H1 (cell line): ENCODE measurements at regions not wholly inside any gene's neighbourhood (a gene's known extent, or its start where the extent isn't known, plus 50 kb on each side); places are given as distances from the start of the nearest gene placed in this dataset.

Experiments used
- CBX8 ChIP-seq: fragments of 300-800, 300-1000 bp; sonication (generic); IDR thresholded peaks from 2 replicates; pipeline ENCODE4 v1.7.1; 2016; ENCODE audit warnings: low read depth, low read length, borderline replicate concordance
- EP300 ChIP-seq, 2 experiments: IDR thresholded peaks; 1 replicate in 1 of 2; 2 replicates in 1 of 2; pipeline ENCODE4 v1.6.1; 2011 to 2012; ENCODE audit warnings: low read depth in 2 of 2, low read length in 2 of 2, mild to moderate bottlenecking in 2 of 2, borderline replicate concordance in 1 of 2, inconsistent platforms in 1 of 2, moderate library complexity in 1 of 2
- EZH2 ChIP-seq: fragments of 200-600 bp; sonication (generic); IDR thresholded peaks from 2 replicates; pipeline ENCODE4 v1.7.1; 2012; ENCODE audit warnings: low read depth, mild to moderate bottlenecking, moderate library complexity, low read length, inconsistent platforms; ENCODE audit not compliant: severe bottlenecking
- HDAC6 ChIP-seq: IDR thresholded peaks from one replicate; pipeline ENCODE4 v1.7.1; 2012; ENCODE audit warnings: low read depth, mild to moderate bottlenecking, inconsistent platforms, low read length, moderate library complexity
- RFX5 ChIP-seq: IDR thresholded peaks from 2 replicates; pipeline ENCODE4 v1.6.1; 2011; ENCODE audit warnings: low read depth, low read length, improper control_type of control experiment, borderline replicate concordance
- SUZ12 ChIP-seq: fragments of 200-600 bp; sonication (generic); IDR thresholded peaks from 2 replicates; pipeline ENCODE4 v1.6.1; 2012; ENCODE audit warnings: mild to moderate bottlenecking, inconsistent platforms, low read length, moderate library complexity, mixed read lengths
- TEAD4 ChIP-seq: IDR thresholded peaks from 2 replicates; pipeline ENCODE4 v1.6.1; 2012; ENCODE audit warnings: low read depth, low read length, inconsistent platforms, mixed read lengths
- YY1 ChIP-seq: IDR thresholded peaks from 2 replicates; pipeline ENCODE4 v1.6.1; 2011; ENCODE audit warnings: low read depth, mild to moderate bottlenecking, low read length
- TF ChIP-seq, protein P1 (sequence below), 3 experiments: IDR thresholded peaks; 1 replicate in 2 of 3; 2 replicates in 1 of 3; pipeline versions ENCODE4 v1.5.1 to v1.6.1; 2011; ENCODE audit warnings: low read length in 3 of 3, mild to moderate bottlenecking in 3 of 3, inconsistent platforms in 2 of 3, low read depth in 1 of 3, moderate library complexity in 1 of 3; ENCODE audit not compliant: insufficient read depth in 1 of 3; ENCODE audit errors: control extremely low read depth in 1 of 3
- TF ChIP-seq, protein P2 (sequence below): fragments of 300-600 bp; sonication (generic); IDR thresholded peaks from 2 replicates; pipeline ENCODE4 v1.7.1; 2012; ENCODE audit warnings: low read length, moderate library complexity, mild to moderate bottlenecking, inconsistent platforms; ENCODE audit not compliant: insufficient replicate concordance
- TF ChIP-seq, protein P3 (sequence below): IDR thresholded peaks from 2 replicates; pipeline ENCODE4 v1.6.1; 2012; ENCODE audit warnings: low read length, inconsistent platforms

DNA sequence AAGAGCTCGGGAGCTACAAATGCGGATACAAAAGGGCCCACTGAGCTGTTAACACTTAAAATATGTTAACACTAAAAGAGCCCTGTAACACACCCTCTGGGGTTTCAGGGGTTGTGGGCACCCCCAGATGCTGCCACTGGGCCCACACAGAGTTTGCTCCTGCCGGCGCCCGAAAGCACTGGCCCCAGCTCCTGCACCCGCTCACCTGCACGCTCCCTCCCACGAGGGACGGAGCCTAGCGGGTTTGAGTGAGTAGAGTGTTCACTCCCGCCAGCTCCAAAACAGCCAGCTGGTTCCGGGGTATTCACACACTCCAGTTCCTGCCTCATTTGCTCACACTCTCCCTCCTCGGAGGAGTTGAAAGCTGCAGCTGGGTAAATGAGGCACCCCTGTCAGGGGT lies 357.7 kb downstream of the ETNK1 start:
- TF ChIP-seq, protein P1, sequence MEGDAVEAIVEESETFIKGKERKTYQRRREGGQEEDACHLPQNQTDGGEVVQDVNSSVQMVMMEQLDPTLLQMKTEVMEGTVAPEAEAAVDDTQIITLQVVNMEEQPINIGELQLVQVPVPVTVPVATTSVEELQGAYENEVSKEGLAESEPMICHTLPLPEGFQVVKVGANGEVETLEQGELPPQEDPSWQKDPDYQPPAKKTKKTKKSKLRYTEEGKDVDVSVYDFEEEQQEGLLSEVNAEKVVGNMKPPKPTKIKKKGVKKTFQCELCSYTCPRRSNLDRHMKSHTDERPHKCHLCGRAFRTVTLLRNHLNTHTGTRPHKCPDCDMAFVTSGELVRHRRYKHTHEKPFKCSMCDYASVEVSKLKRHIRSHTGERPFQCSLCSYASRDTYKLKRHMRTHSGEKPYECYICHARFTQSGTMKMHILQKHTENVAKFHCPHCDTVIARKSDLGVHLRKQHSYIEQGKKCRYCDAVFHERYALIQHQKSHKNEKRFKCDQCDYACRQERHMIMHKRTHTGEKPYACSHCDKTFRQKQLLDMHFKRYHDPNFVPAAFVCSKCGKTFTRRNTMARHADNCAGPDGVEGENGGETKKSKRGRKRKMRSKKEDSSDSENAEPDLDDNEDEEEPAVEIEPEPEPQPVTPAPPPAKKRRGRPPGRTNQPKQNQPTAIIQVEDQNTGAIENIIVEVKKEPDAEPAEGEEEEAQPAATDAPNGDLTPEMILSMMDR (IDR thresholded peaks at IDR 0.05; ENCODE audit: control extremely low read depth in 1 of 3, insufficient read depth in 1 of 3, low read depth in 1 of 3, low read length in 3 of 3): no peak
- TF ChIP-seq SUZ12 (no peak), EZH2 (no peak), EP300 (IDR thresholded peaks at IDR 0.05; ENCODE audit: borderline replicate concordance in 1 of 2, low read depth in 2 of 2, low read length in 2 of 2) (no peak), RFX5 (no peak), TEAD4 (no peak), CBX8 (no peak), YY1 (no peak), HDAC6 (no peak)
- TF ChIP-seq, protein P2, sequence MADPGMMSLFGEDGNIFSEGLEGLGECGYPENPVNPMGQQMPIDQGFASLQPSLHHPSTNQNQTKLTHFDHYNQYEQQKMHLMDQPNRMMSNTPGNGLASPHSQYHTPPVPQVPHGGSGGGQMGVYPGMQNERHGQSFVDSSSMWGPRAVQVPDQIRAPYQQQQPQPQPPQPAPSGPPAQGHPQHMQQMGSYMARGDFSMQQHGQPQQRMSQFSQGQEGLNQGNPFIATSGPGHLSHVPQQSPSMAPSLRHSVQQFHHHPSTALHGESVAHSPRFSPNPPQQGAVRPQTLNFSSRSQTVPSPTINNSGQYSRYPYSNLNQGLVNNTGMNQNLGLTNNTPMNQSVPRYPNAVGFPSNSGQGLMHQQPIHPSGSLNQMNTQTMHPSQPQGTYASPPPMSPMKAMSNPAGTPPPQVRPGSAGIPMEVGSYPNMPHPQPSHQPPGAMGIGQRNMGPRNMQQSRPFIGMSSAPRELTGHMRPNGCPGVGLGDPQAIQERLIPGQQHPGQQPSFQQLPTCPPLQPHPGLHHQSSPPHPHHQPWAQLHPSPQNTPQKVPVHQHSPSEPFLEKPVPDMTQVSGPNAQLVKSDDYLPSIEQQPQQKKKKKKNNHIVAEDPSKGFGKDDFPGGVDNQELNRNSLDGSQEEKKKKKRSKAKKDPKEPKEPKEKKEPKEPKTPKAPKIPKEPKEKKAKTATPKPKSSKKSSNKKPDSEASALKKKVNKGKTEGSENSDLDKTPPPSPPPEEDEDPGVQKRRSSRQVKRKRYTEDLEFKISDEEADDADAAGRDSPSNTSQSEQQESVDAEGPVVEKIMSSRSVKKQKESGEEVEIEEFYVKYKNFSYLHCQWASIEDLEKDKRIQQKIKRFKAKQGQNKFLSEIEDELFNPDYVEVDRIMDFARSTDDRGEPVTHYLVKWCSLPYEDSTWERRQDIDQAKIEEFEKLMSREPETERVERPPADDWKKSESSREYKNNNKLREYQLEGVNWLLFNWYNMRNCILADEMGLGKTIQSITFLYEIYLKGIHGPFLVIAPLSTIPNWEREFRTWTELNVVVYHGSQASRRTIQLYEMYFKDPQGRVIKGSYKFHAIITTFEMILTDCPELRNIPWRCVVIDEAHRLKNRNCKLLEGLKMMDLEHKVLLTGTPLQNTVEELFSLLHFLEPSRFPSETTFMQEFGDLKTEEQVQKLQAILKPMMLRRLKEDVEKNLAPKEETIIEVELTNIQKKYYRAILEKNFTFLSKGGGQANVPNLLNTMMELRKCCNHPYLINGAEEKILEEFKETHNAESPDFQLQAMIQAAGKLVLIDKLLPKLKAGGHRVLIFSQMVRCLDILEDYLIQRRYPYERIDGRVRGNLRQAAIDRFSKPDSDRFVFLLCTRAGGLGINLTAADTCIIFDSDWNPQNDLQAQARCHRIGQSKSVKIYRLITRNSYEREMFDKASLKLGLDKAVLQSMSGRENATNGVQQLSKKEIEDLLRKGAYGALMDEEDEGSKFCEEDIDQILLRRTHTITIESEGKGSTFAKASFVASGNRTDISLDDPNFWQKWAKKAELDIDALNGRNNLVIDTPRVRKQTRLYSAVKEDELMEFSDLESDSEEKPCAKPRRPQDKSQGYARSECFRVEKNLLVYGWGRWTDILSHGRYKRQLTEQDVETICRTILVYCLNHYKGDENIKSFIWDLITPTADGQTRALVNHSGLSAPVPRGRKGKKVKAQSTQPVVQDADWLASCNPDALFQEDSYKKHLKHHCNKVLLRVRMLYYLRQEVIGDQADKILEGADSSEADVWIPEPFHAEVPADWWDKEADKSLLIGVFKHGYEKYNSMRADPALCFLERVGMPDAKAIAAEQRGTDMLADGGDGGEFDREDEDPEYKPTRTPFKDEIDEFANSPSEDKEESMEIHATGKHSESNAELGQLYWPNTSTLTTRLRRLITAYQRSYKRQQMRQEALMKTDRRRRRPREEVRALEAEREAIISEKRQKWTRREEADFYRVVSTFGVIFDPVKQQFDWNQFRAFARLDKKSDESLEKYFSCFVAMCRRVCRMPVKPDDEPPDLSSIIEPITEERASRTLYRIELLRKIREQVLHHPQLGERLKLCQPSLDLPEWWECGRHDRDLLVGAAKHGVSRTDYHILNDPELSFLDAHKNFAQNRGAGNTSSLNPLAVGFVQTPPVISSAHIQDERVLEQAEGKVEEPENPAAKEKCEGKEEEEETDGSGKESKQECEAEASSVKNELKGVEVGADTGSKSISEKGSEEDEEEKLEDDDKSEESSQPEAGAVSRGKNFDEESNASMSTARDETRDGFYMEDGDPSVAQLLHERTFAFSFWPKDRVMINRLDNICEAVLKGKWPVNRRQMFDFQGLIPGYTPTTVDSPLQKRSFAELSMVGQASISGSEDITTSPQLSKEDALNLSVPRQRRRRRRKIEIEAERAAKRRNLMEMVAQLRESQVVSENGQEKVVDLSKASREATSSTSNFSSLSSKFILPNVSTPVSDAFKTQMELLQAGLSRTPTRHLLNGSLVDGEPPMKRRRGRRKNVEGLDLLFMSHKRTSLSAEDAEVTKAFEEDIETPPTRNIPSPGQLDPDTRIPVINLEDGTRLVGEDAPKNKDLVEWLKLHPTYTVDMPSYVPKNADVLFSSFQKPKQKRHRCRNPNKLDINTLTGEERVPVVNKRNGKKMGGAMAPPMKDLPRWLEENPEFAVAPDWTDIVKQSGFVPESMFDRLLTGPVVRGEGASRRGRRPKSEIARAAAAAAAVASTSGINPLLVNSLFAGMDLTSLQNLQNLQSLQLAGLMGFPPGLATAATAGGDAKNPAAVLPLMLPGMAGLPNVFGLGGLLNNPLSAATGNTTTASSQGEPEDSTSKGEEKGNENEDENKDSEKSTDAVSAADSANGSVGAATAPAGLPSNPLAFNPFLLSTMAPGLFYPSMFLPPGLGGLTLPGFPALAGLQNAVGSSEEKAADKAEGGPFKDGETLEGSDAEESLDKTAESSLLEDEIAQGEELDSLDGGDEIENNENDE: no peak
- TF ChIP-seq, protein P3, sequence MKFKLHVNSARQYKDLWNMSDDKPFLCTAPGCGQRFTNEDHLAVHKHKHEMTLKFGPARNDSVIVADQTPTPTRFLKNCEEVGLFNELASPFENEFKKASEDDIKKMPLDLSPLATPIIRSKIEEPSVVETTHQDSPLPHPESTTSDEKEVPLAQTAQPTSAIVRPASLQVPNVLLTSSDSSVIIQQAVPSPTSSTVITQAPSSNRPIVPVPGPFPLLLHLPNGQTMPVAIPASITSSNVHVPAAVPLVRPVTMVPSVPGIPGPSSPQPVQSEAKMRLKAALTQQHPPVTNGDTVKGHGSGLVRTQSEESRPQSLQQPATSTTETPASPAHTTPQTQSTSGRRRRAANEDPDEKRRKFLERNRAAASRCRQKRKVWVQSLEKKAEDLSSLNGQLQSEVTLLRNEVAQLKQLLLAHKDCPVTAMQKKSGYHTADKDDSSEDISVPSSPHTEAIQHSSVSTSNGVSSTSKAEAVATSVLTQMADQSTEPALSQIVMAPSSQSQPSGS: no peak
